ENCODE measurements at regions not wholly inside any gene's neighbourhood (a gene's known extent, or its start where the extent isn't known, plus 50 kb on each side); places are given as distances from the start of the nearest gene placed in this dataset.

DNA sequence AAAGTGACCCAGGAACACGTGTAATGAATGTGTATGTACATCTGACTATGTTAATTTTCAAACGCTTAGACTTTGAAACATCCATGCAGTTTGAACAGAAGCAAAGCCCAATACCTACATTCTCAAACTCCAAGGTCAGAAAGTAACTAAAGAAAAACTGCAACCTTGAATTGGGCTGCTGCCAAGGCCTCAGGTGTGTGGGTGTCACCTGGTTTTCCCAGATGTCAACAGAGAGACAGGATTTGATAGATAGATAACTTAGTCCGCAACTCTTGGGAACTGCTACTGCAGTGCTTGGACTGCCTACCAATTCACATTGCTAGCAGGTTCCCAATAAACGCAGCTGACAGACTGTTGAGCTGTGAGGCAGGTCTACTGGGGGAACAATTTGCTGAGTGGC, 78.7 kb upstream of the PAPOLG start:
- Histone ChIP-seq H3K4me1 (ENCODE audit: control insufficient read depth, insufficient read depth, low read length) (peaks cover 3% of the 10 kb centered on the region; the same call in 1 of the 2 replicates), H3K9me3 (replicated peaks; ENCODE audit: control insufficient read depth, insufficient read depth, low read length) (no peaks in the 10 kb centered on the region), H3K79me2 (ENCODE audit: control insufficient read depth, insufficient read depth, low read length) (no peaks in the 10 kb centered on the region), H4K20me1 (ENCODE audit: control insufficient read depth, insufficient read depth) (no peaks in the 10 kb centered on the region), H2AFZ (ENCODE audit: control insufficient read depth, low read depth, low read length) (no peak overlapping the region), H3K27ac (ENCODE audit: control insufficient read depth, insufficient read depth) (no peak overlapping the region), H3K36me3 (ENCODE audit: control insufficient read depth in 2 of 2, insufficient read depth in 2 of 2, low read length in 1 of 2) (no peaks in the 10 kb centered on the region), H3K27me3 (replicated peaks in 1 of 2; ENCODE audit: control insufficient read depth in 2 of 2, insufficient read depth in 2 of 2, low read length in 1 of 2) (no peaks in the 10 kb centered on the region), H3K4me3 (no peak overlapping the region), H3K4me2 (ENCODE audit: control insufficient read depth, insufficient read depth) (no peak overlapping the region), H3K9ac (ENCODE audit: control insufficient read depth, insufficient read depth, low read length) (no peak overlapping the region)
- ChIA-PET CTCF (interaction anchor here (0.9 to 4.1 kb wide), 3 partner anchors 10 to 115 kb away, joined by 3 to 46 read pairs (median 3); no protein-coding TSS in a partner anchor), SMC1A (ENCODE audit: uncharacterized antibody, unreplicated experiment) (interaction anchor here (1.3 kb wide), 1 partner anchor 112 kb away, joined by 3 read pairs; no protein-coding TSS in a partner anchor), POLR2A (no interaction called here), RAD21 (ENCODE audit: unreplicated experiment) (no interaction called here)
- BruUV-seq (replicated peaks), result no TSS peak
- intact Hi-C loops (cut with micrococcal nuclease; ENCODE audit: unreplicated experiment) (no loop called here), in situ Hi-C loops (cut with MboI) (no loop called here)
- FAIRE-seq (no peak), ATAC-seq (no peak), DNase-seq (ENCODE audit: low read depth, low spot score) (no peak)
- no peak for TF ChIP-seq ASH2L (IDR thresholded peaks at IDR 0.05; ENCODE audit: borderline replicate concordance, low read depth)
- no peak for TF ChIP-seq SMAD5 (IDR thresholded peaks at IDR 0.05; ENCODE audit: low read depth)
- TF ChIP-seq, protein P1, sequence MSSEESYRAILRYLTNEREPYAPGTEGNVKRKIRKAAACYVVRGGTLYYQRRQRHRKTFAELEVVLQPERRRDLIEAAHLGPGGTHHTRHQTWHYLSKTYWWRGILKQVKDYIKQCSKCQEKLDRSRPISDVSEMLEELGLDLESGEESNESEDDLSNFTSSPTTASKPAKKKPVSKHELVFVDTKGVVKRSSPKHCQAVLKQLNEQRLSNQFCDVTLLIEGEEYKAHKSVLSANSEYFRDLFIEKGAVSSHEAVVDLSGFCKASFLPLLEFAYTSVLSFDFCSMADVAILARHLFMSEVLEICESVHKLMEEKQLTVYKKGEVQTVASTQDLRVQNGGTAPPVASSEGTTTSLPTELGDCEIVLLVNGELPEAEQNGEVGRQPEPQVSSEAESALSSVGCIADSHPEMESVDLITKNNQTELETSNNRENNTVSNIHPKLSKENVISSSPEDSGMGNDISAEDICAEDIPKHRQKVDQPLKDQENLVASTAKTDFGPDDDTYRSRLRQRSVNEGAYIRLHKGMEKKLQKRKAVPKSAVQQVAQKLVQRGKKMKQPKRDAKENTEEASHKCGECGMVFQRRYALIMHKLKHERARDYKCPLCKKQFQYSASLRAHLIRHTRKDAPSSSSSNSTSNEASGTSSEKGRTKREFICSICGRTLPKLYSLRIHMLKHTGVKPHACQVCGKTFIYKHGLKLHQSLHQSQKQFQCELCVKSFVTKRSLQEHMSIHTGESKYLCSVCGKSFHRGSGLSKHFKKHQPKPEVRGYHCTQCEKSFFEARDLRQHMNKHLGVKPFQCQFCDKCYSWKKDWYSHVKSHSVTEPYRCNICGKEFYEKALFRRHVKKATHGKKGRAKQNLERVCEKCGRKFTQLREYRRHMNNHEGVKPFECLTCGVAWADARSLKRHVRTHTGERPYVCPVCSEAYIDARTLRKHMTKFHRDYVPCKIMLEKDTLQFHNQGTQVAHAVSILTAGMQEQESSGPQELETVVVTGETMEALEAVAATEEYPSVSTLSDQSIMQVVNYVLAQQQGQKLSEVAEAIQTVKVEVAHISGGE (CRISPR knock-in tag; IDR thresholded peaks at IDR 0.05), result no peak
- WGBS (ENCODE audit: insufficient coverage, insufficient replicate concordance, low lambda C conversion rate, missing lambda C conversion rate), result 56% methylated on average over 4 of the region's 4 CpGs

DNA sequence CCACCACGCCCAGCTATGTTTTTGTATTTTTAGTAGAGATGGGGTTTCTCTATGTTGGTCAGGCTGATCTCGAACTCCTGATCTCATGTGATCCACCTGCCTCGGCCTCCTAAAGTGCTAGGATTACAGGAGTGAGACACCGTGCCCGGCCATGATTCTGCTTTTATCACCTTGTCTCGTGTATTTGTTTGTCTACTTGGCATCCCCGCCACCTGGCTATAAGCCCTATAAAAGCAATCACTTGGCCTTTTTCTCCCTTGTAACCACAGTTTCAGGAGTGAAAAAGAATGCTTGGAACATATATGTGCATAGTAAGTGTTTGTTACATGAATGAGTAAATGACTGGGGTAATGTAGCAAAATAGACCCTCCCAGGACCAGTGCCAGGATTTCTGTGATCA, 77.5 kb upstream of the PAPOLG start:
- H3K4me3 ChIP-seq, result no peak overlapping the region
- ATAC-seq (no peak), DNase-seq (ENCODE audit: low read depth, low spot score) (no peak), FAIRE-seq (no peak)
- no peaks in the 10 kb centered on the region for H3K79me2 ChIP-seq (ENCODE audit: control insufficient read depth, insufficient read depth, low read length)
- no peaks in the 10 kb centered on the region for H3K36me3 ChIP-seq (ENCODE audit: control insufficient read depth in 2 of 2, insufficient read depth in 2 of 2, low read length in 1 of 2)
- in situ Hi-C loops (cut with MboI) (no loop called here), intact Hi-C loops (cut with micrococcal nuclease; ENCODE audit: unreplicated experiment) (no loop called here)
- BruUV-seq (replicated peaks), result no TSS peak
- no peak overlapping the region for H2AFZ ChIP-seq (ENCODE audit: control insufficient read depth, low read depth, low read length)
- no peaks in the 10 kb centered on the region for H3K9me3 ChIP-seq (replicated peaks; ENCODE audit: control insufficient read depth, insufficient read depth, low read length)
- ChIA-PET RAD21 (ENCODE audit: unreplicated experiment) (no interaction called here), POLR2A (no interaction called here), CTCF (interaction anchor here (0.5 kb wide), 1 partner anchor 113 kb away, joined by 3 read pairs; no protein-coding TSS in a partner anchor), SMC1A (ENCODE audit: uncharacterized antibody, unreplicated experiment) (interaction anchor here (0.8 kb wide), 1 partner anchor 90 kb away, joined by 3 read pairs; no protein-coding TSS in a partner anchor)
- H3K4me2 ChIP-seq (ENCODE audit: control insufficient read depth, insufficient read depth), result no peak overlapping the region
- no peak overlapping the region for H3K9ac ChIP-seq (ENCODE audit: control insufficient read depth, insufficient read depth, low read length)
- no peaks in the 10 kb centered on the region for H4K20me1 ChIP-seq (ENCODE audit: control insufficient read depth, insufficient read depth)
- H3K4me1 ChIP-seq (ENCODE audit: control insufficient read depth, insufficient read depth, low read length), result peaks cover 3% of the 10 kb centered on the region; the same call in 1 of the 2 replicates
- no peaks in the 10 kb centered on the region for H3K27me3 ChIP-seq (replicated peaks in 1 of 2; ENCODE audit: control insufficient read depth in 2 of 2, insufficient read depth in 2 of 2, low read length in 1 of 2)
- 62% methylated on average over 7 of the region's 7 CpGs for WGBS (ENCODE audit: insufficient coverage, insufficient replicate concordance, low lambda C conversion rate, missing lambda C conversion rate)
- TF ChIP-seq SRF (IDR thresholded peaks at IDR 0.05; ENCODE audit: low read depth in 2 of 2, low read length in 2 of 2) (no peak), PML (IDR thresholded peaks at IDR 0.05; ENCODE audit: low read length) (no peak), ZBED1 (IDR thresholded peaks at IDR 0.05; ENCODE audit: borderline replicate concordance) (no peak)
- no peak overlapping the region for H3K27ac ChIP-seq (ENCODE audit: control insufficient read depth, insufficient read depth)

Measured in GM12878 (cell line).